Peyer's patch (tissue), 4 donors: ENCODE measurements at regions not wholly inside any gene's neighbourhood (a gene's known extent, or its start where the extent isn't known, plus 50 kb on each side); places are given as distances from the start of the nearest gene placed in this dataset.

ENCODE experiments used
- CTCF ChIP-seq, 6 experiments: fragments of 450-650 bp in 4 of 6; fragments of 200-600 bp in 2 of 6; sonication (generic) in 1 of 6; IDR thresholded peaks; one replicate each; pipeline ENCODE4 v1.5.1; 2017 to 2019; ENCODE audit warnings: antibody characterized with exemption in 6 of 6, mild to moderate bottlenecking in 3 of 6, moderate library complexity in 1 of 6
- POLR2A ChIP-seq, 2 donors: fragments of 450-650 bp; IDR thresholded peaks; one replicate each; pipeline ENCODE4 v1.5.1; 2017; ENCODE audit warnings: antibody characterized with exemption in 2 of 2, mild to moderate bottlenecking in 2 of 2, moderate library complexity in 2 of 2

DNA sequence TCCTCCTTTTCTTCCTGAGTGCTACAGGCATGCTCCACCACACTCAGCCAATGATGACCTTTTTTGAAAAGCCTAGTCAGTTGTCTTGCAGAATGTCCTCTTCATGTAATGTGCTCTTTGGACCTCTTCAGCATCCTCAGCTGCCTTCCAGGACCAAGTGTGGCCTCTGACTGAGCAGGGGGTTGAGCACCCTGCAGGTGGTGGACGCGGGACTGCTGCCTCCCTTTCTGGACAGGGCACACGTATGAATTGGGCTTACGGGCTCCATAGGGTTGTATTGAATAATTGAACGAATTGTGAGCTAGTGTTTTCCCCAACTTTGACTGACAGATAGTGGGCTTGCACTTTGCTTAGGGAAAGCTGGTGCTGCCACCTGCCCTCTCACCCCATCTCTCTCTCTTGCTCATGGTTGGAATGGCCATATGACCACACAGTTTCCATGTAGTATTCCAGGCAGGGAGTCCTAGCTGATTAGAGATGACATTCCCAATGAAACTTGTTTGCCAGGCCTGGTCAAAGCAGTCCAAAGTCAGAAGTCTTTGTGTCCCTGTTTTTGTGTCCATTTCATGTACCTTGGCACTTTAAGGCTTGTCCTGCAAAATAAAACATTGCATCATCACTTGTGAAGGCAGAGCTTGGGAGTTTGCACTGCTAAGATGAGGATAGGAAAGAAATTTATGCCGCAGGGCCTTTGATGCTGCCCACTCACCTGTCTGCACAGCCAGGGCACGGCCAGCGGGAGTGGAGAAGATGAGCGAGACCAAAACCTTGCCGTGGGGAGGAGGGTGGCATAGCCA, 76.3 kb upstream of the NPAS1 start:
- no peak for TF ChIP-seq POLR2A (IDR thresholded peaks at IDR 0.05)
- TF ChIP-seq CTCF (IDR thresholded peaks at IDR 0.05), result no peak
